HEK293 (cell line): ENCODE measurements at regions not wholly inside any gene's neighbourhood (a gene's known extent, or its start where the extent isn't known, plus 50 kb on each side); places are given as distances from the start of the nearest gene placed in this dataset.

Source experiments
- CTCF ChIP-seq: fragments of 450-650 bp; formaldehyde crosslinking; IDR thresholded peaks from 2 replicates; pipeline ENCODE4 v1.5.1; 2016; ENCODE audit warnings: missing biosample characterization, missing genetic modification characterization
- GLI4 ChIP-seq: fragments of 450-650 bp; formaldehyde crosslinking; IDR thresholded peaks from 2 replicates; pipeline ENCODE4 v1.5.1; 2016; ENCODE audit warnings: missing biosample characterization, missing genetic modification characterization
- IKZF3 ChIP-seq: fragments of 450-650 bp; IDR thresholded peaks from 2 replicates; pipeline ENCODE4 v1.5.0; 2018; ENCODE audit warnings: missing biosample characterization, mild to moderate bottlenecking, missing genetic modification characterization, moderate library complexity
- ZBTB1 ChIP-seq: fragments of 450-650 bp; formaldehyde crosslinking; IDR thresholded peaks from 2 replicates; pipeline ENCODE4 v1.5.1; 2016; ENCODE audit warnings: missing biosample characterization, missing genetic modification characterization
- ZBTB8A ChIP-seq: fragments of 450-650 bp; formaldehyde crosslinking; IDR thresholded peaks from 2 replicates; pipeline ENCODE4 v1.5.1; 2016; ENCODE audit warnings: missing biosample characterization, missing genetic modification characterization
- ZNF114 ChIP-seq: fragments of 450-650 bp; formaldehyde crosslinking; IDR thresholded peaks from 2 replicates; pipeline ENCODE4 v1.5.0; 2017; ENCODE audit warnings: missing biosample characterization, missing genetic modification characterization
- ZNF121 ChIP-seq: fragments of 450-650 bp; formaldehyde crosslinking; IDR thresholded peaks from 2 replicates; pipeline ENCODE4 v1.5.1; 2016; ENCODE audit warnings: missing biosample characterization, missing genetic modification characterization
- ZNF202 ChIP-seq: fragments of 450-650 bp; formaldehyde crosslinking; IDR thresholded peaks from 2 replicates; pipeline ENCODE4 v1.5.1; 2016; ENCODE audit warnings: missing biosample characterization, missing genetic modification characterization, borderline replicate concordance
- ZNF311 ChIP-seq: fragments of 450-650 bp; formaldehyde crosslinking; IDR thresholded peaks from 2 replicates; pipeline ENCODE4 v1.5.1; 2017; ENCODE audit warnings: missing biosample characterization, missing genetic modification characterization, borderline replicate concordance
- ZNF423 ChIP-seq: fragments of 450-650 bp; formaldehyde crosslinking; IDR thresholded peaks from 2 replicates; pipeline ENCODE4 v1.5.1; 2016; ENCODE audit warnings: missing biosample characterization, missing genetic modification characterization
- ZNF433 ChIP-seq: fragments of 450-650 bp; formaldehyde crosslinking; IDR thresholded peaks from 2 replicates; pipeline ENCODE4 v1.5.1; 2016; ENCODE audit warnings: missing biosample characterization, missing genetic modification characterization, low read depth
- TF ChIP-seq, protein P1 (sequence below): fragments of 450-650 bp; IDR thresholded peaks from 2 replicates; pipeline ENCODE4 v1.5.1; 2018; ENCODE audit warnings: missing biosample characterization, missing genetic modification characterization
- TF ChIP-seq, protein P2 (sequence below): fragments of 450-650 bp; IDR thresholded peaks from 2 replicates; pipeline ENCODE4 v1.5.1; 2018; ENCODE audit warnings: missing biosample characterization, mild to moderate bottlenecking, missing genetic modification characterization

DNA sequence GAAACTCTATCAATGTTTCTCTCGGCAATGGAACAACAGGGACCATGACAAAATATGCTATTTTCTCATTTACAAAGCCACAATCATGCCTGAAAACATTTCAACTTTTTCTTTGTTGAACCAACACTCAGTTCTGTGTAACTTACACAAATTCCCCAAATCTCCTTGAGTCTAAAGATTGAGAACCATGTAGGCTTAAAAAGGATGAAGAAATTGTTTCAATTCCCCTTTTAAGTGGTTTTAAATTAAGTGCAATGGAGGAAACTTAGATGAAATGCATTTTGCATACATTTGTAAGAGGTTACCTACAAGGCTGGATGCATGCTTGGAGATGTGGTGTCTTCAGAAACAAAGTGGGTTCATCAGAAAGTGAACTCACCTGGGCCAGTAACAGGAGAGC is 566.4 kb upstream of the CDH11 start:
- TF ChIP-seq, protein P1, sequence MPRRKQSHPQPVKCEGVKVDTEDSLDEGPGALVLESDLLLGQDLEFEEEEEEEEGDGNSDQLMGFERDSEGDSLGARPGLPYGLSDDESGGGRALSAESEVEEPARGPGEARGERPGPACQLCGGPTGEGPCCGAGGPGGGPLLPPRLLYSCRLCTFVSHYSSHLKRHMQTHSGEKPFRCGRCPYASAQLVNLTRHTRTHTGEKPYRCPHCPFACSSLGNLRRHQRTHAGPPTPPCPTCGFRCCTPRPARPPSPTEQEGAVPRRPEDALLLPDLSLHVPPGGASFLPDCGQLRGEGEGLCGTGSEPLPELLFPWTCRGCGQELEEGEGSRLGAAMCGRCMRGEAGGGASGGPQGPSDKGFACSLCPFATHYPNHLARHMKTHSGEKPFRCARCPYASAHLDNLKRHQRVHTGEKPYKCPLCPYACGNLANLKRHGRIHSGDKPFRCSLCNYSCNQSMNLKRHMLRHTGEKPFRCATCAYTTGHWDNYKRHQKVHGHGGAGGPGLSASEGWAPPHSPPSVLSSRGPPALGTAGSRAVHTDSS: no peak
- no peak for TF ChIP-seq CTCF (tag by site-specific recombination)
- TF ChIP-seq ZBTB8A (tag by site-specific recombination): no peak
- TF ChIP-seq IKZF3 (tag by site-specific recombination): no peak
- no peak for TF ChIP-seq ZNF202 (tag by site-specific recombination)
- TF ChIP-seq ZNF423 (tag by site-specific recombination): no peak
- no peak for TF ChIP-seq ZNF114 (tag by site-specific recombination)
- no peak for TF ChIP-seq ZNF121 (tag by site-specific recombination)
- no peak for TF ChIP-seq ZNF311 (tag by site-specific recombination)
- TF ChIP-seq, protein P2, sequence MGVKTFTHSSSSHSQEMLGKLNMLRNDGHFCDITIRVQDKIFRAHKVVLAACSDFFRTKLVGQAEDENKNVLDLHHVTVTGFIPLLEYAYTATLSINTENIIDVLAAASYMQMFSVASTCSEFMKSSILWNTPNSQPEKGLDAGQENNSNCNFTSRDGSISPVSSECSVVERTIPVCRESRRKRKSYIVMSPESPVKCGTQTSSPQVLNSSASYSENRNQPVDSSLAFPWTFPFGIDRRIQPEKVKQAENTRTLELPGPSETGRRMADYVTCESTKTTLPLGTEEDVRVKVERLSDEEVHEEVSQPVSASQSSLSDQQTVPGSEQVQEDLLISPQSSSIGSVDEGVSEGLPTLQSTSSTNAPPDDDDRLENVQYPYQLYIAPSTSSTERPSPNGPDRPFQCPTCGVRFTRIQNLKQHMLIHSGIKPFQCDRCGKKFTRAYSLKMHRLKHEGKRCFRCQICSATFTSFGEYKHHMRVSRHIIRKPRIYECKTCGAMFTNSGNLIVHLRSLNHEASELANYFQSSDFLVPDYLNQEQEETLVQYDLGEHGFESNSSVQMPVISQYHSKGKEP (tag by site-specific recombination): no peak
- no peak for TF ChIP-seq ZBTB1 (tag by site-specific recombination)
- no peak for TF ChIP-seq GLI4
- TF ChIP-seq ZNF433 (tag by site-specific recombination): no peak
